Liver (tissue), 8 donors: ENCODE measurements at regions not wholly inside any gene's neighbourhood (a gene's known extent, or its start where the extent isn't known, plus 50 kb on each side); places are given as distances from the start of the nearest gene placed in this dataset.

Source experiments
- DNase-seq: peaks from one replicate; pipeline ENCODE4 v3.0.0-alpha.2; 2017; ENCODE audit warnings: low spot score
- H3K27ac ChIP-seq, 2 donors: one replicate each; pipeline ENCODE4 v1.7.0; 2013; ENCODE audit warnings: inconsistent platforms in 2 of 2, low read length in 2 of 2, control low read depth in 1 of 2, low read depth in 1 of 2, mild to moderate bottlenecking in 1 of 2
- H3K27me3 ChIP-seq, 4 donors: one replicate each; pipeline versions ENCODE4 v1.6.1 to v1.7.0; 2013; ENCODE audit warnings: low read length in 3 of 4, inconsistent platforms in 1 of 4, mild to moderate bottlenecking in 1 of 4, moderate library complexity in 1 of 4; ENCODE audit not compliant: control insufficient read depth in 4 of 4, insufficient read depth in 4 of 4
- H3K36me3 ChIP-seq, 4 donors: one replicate each; pipeline versions ENCODE4 v1.6.1 to v1.7.0; 2013; ENCODE audit warnings: low read length in 3 of 4, mild to moderate bottlenecking in 3 of 4, low read depth in 1 of 4, moderate library complexity in 1 of 4; ENCODE audit not compliant: control insufficient read depth in 4 of 4, insufficient read depth in 3 of 4
- H3K4me1 ChIP-seq, 4 donors: one replicate each; pipeline versions ENCODE4 v1.6.1 to v1.7.0; 2013; ENCODE audit warnings: low read length in 3 of 4, mild to moderate bottlenecking in 3 of 4, moderate library complexity in 1 of 4; ENCODE audit not compliant: control insufficient read depth in 4 of 4, insufficient read depth in 4 of 4
- H3K4me3 ChIP-seq, 3 donors: one replicate each; pipeline versions ENCODE4 v1.6.1 to v1.7.0; 2013; ENCODE audit warnings: low read length in 3 of 3, control low read depth in 1 of 3, low read depth in 1 of 3, mild to moderate bottlenecking in 1 of 3
- H3K9ac ChIP-seq, 2 donors: one replicate each; pipeline ENCODE4 v1.7.0; 2013; ENCODE audit warnings: low read length in 2 of 2, mild to moderate bottlenecking in 2 of 2, moderate library complexity in 2 of 2, control low read depth in 1 of 2, low read depth in 1 of 2
- H3K9me3 ChIP-seq, 4 donors: one replicate each; pipeline versions ENCODE4 v1.6.1 to v1.7.0; 2013; ENCODE audit warnings: low read length in 3 of 4; ENCODE audit not compliant: control insufficient read depth in 4 of 4
- EGR1 ChIP-seq, 2 donors: IDR thresholded peaks; 2 replicates each; pipeline ENCODE4 v1.6.1; 2016 to 2018; ENCODE audit warnings: antibody characterized with exemption in 2 of 2, low read depth in 2 of 2
- FOXA1 ChIP-seq: IDR thresholded peaks from 2 replicates; pipeline ENCODE4 v1.6.1; 2016; ENCODE audit warnings: antibody characterized with exemption
- FOXA2 ChIP-seq: IDR thresholded peaks from 2 replicates; pipeline ENCODE4 v1.6.1; 2016; ENCODE audit warnings: antibody characterized with exemption
- GABPA ChIP-seq, 2 donors: IDR thresholded peaks in 1 of 2; conservative IDR thresholded peaks in 1 of 2; 2 replicates each; pipeline ENCODE4 v1.6.1; 2016; ENCODE audit warnings: antibody characterized with exemption in 2 of 2, mild to moderate bottlenecking in 1 of 2, moderate library complexity in 1 of 2
- HNF4A ChIP-seq, 2 donors: conservative IDR thresholded peaks; 2 replicates each; pipeline ENCODE4 v1.6.1; 2016; ENCODE audit warnings: antibody characterized with exemption in 2 of 2, mild to moderate bottlenecking in 2 of 2
- HNF4G ChIP-seq: IDR thresholded peaks from 2 replicates; pipeline ENCODE4 v1.6.1; 2016; ENCODE audit warnings: antibody characterized with exemption
- JUND ChIP-seq, 2 donors: IDR thresholded peaks; 2 replicates each; pipeline ENCODE4 v1.6.1; 2016; ENCODE audit warnings: antibody characterized with exemption in 2 of 2
- NR2F2 ChIP-seq: IDR thresholded peaks from 2 replicates; pipeline ENCODE4 v1.6.1; 2016; ENCODE audit warnings: antibody characterized with exemption
- RAD21 ChIP-seq, 2 donors: IDR thresholded peaks; 2 replicates each; pipeline ENCODE4 v1.6.1; 2016; ENCODE audit warnings: antibody characterized with exemption in 2 of 2, mild to moderate bottlenecking in 2 of 2
- RXRA ChIP-seq, 2 donors: IDR thresholded peaks; 2 replicates each; pipeline ENCODE4 v1.6.1; 2017 to 2018; ENCODE audit warnings: antibody characterized with exemption in 2 of 2, mild to moderate bottlenecking in 1 of 2
- SP1 ChIP-seq: IDR thresholded peaks from 2 replicates; pipeline ENCODE4 v1.6.1; 2018; ENCODE audit warnings: antibody characterized with exemption, mild to moderate bottlenecking
- TAF1 ChIP-seq: conservative IDR thresholded peaks from 2 replicates; pipeline ENCODE4 v1.6.1; 2016; ENCODE audit warnings: antibody characterized with exemption, mild to moderate bottlenecking
- YY1 ChIP-seq: IDR thresholded peaks from 2 replicates; pipeline ENCODE4 v1.6.1; 2016; ENCODE audit warnings: antibody characterized with exemption, mild to moderate bottlenecking
- ZBTB33 ChIP-seq: IDR thresholded peaks from 2 replicates; pipeline ENCODE4 v1.6.1; 2016; ENCODE audit warnings: antibody characterized with exemption
- WGBS: extraction: QIAGEN DNeasy Blood & Tissue Kit; methylation state at CpG from one replicate; pipeline ENCODE4 v1.1.7; 2013; 5-methylcytosine and 5-hydroxymethylcytosine counted together
- TF ChIP-seq, protein P1 (sequence below): IDR thresholded peaks from 2 replicates; pipeline ENCODE4 v1.6.1; 2016; ENCODE audit warnings: antibody characterized with exemption, mild to moderate bottlenecking
- TF ChIP-seq, protein P2 (sequence below): fragments of 150-350 bp; IDR thresholded peaks from 2 replicates; pipeline ENCODE4 v1.5.1; 2017; ENCODE audit warnings: improper control_type of control experiment, low read depth, low read length; ENCODE audit not compliant: missing input control
- TF ChIP-seq, protein P3 (sequence below): IDR thresholded peaks from 2 replicates; pipeline ENCODE4 v1.6.1; 2016; ENCODE audit warnings: antibody characterized with exemption
- donor health status: healthy.
- donor health status: healthy.
- donor health status: healthy.
- donor health status: healthy.
- donor health status: healthy.

GRCh38 chr16:17574256-17574655, 103.5 kb upstream of the XYLT1 start (continued):
- TF ChIP-seq, protein P1, sequence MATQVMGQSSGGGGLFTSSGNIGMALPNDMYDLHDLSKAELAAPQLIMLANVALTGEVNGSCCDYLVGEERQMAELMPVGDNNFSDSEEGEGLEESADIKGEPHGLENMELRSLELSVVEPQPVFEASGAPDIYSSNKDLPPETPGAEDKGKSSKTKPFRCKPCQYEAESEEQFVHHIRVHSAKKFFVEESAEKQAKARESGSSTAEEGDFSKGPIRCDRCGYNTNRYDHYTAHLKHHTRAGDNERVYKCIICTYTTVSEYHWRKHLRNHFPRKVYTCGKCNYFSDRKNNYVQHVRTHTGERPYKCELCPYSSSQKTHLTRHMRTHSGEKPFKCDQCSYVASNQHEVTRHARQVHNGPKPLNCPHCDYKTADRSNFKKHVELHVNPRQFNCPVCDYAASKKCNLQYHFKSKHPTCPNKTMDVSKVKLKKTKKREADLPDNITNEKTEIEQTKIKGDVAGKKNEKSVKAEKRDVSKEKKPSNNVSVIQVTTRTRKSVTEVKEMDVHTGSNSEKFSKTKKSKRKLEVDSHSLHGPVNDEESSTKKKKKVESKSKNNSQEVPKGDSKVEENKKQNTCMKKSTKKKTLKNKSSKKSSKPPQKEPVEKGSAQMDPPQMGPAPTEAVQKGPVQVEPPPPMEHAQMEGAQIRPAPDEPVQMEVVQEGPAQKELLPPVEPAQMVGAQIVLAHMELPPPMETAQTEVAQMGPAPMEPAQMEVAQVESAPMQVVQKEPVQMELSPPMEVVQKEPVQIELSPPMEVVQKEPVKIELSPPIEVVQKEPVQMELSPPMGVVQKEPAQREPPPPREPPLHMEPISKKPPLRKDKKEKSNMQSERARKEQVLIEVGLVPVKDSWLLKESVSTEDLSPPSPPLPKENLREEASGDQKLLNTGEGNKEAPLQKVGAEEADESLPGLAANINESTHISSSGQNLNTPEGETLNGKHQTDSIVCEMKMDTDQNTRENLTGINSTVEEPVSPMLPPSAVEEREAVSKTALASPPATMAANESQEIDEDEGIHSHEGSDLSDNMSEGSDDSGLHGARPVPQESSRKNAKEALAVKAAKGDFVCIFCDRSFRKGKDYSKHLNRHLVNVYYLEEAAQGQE: no peak
- TF ChIP-seq JUND (IDR thresholded peaks at IDR 0.05) (no peak), TAF1 (no peak), SP1 (no peak), EGR1 (IDR thresholded peaks at IDR 0.05; ENCODE audit: low read depth in 2 of 2) (no peak), RAD21 (IDR thresholded peaks at IDR 0.05) (no peak), FOXA1 (no peak), HNF4A (conservative IDR thresholded peaks at IDR 0.05) (no peak)

- Histone ChIP-seq H3K4me1 (no peaks in the 10 kb centered on the region), H3K9me3 (no peaks in the 10 kb centered on the region), H3K9ac (no peak overlapping the region), H3K27ac (no peak overlapping the region), H3K27me3 (peaks cover 0 to 12% (median under 1%) of the 10 kb centered on the region in 4 donors), H3K4me3 (no peak overlapping the region), H3K36me3 (no peaks in the 10 kb centered on the region)
- WGBS: 60% methylated on average over 1 of the region's 1 CpG
- DNase-seq: no peak
- TF ChIP-seq YY1 (no peak), EGR1 (IDR thresholded peaks at IDR 0.05; ENCODE audit: low read depth in 2 of 2) (no peak), ZBTB33 (no peak), HNF4A (conservative IDR thresholded peaks at IDR 0.05) (no peak), RXRA (IDR thresholded peaks at IDR 0.05) (no peak), GABPA (IDR thresholded peaks at IDR 0.05 in 1 of 2, conservative IDR thresholded peaks at IDR 0.05 in 1 of 2) (no peak), NR2F2 (no peak)
- TF ChIP-seq, protein P2, sequence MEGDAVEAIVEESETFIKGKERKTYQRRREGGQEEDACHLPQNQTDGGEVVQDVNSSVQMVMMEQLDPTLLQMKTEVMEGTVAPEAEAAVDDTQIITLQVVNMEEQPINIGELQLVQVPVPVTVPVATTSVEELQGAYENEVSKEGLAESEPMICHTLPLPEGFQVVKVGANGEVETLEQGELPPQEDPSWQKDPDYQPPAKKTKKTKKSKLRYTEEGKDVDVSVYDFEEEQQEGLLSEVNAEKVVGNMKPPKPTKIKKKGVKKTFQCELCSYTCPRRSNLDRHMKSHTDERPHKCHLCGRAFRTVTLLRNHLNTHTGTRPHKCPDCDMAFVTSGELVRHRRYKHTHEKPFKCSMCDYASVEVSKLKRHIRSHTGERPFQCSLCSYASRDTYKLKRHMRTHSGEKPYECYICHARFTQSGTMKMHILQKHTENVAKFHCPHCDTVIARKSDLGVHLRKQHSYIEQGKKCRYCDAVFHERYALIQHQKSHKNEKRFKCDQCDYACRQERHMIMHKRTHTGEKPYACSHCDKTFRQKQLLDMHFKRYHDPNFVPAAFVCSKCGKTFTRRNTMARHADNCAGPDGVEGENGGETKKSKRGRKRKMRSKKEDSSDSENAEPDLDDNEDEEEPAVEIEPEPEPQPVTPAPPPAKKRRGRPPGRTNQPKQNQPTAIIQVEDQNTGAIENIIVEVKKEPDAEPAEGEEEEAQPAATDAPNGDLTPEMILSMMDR: no peak
Observed at GRCh38 chr16:17572145-17572544, 101.4 kb upstream of the XYLT1 start.

DNA sequence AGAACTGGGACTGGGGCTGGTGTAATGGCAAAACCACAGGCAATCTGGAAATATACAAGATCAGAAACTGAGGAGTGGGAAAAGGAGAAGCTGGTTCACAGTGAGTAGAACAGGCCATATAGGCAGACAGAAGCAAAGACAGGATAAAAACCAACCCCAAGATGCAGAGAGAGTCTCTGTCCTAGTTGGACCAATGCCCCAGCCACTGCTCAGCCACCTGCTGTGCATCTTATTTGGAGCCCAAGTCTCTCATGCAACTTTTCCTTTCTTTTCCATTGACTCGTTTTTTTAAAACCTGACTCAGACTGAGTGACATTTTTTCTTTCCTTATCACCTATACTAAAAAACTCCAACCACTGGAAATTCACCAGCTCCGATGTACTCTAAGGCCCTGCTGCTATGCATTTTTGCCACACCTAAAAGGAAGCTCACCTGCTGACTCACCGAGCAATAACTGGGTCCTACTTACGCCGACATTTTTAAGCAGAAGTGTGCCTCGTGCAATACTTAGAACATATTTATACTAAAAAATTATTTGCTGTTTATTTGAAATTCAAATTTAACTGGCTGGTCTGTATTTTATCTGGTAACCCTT, 100.8 kb upstream of the XYLT1 start:
- DNase-seq: no peak
- Histone ChIP-seq H3K36me3 (no peaks in the 10 kb centered on the region), H3K4me3 (no peak overlapping the region), H3K4me1 (no peaks in the 10 kb centered on the region), H3K9me3 (no peaks in the 10 kb centered on the region), H3K27ac (no peak overlapping the region), H3K9ac (no peak overlapping the region), H3K27me3 (peaks cover 0 to 12% (median under 1%) of the 10 kb centered on the region in 4 donors)
- 65% methylated on average over 6 of the region's 6 CpGs for WGBS
- TF ChIP-seq YY1 (no peak), FOXA2 (no peak), TAF1 (no peak), HNF4G (no peak), JUND (IDR thresholded peaks at IDR 0.05) (no peak), GABPA (IDR thresholded peaks at IDR 0.05 in 1 of 2, conservative IDR thresholded peaks at IDR 0.05 in 1 of 2) (no peak), SP1 (no peak), RAD21 (IDR thresholded peaks at IDR 0.05) (no peak), ZBTB33 (no peak), NR2F2 (no peak), FOXA1 (no peak)
- TF ChIP-seq, protein P3, sequence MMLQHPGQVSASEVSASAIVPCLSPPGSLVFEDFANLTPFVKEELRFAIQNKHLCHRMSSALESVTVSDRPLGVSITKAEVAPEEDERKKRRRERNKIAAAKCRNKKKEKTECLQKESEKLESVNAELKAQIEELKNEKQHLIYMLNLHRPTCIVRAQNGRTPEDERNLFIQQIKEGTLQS: no peak
- TF ChIP-seq, protein P2: no peak
